ENCODE measurements at regions not wholly inside any gene's neighbourhood (a gene's known extent, or its start where the extent isn't known, plus 50 kb on each side); places are given as distances from the start of the nearest gene placed in this dataset.

DNA sequence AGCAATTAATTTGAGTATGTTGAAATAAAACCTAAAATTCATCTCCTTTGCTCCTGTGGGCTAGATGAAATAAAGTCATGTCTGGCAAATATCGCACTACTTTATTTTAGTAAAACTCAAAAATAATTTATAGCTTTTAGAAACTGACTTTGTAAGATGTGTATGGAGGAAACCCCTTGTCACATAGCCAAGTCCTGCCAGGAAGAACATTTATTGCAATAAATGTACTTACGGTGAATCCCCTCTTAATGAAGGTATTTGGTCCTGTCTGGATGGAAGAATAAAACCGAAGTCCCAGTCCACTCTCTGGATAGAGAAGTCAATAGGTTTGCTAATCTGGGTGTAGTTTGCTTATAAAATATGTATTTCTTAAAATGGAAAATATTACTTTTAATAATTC lies 1226.8 kb upstream of the MAP3K7 start:
- TF ChIP-seq, protein P1, sequence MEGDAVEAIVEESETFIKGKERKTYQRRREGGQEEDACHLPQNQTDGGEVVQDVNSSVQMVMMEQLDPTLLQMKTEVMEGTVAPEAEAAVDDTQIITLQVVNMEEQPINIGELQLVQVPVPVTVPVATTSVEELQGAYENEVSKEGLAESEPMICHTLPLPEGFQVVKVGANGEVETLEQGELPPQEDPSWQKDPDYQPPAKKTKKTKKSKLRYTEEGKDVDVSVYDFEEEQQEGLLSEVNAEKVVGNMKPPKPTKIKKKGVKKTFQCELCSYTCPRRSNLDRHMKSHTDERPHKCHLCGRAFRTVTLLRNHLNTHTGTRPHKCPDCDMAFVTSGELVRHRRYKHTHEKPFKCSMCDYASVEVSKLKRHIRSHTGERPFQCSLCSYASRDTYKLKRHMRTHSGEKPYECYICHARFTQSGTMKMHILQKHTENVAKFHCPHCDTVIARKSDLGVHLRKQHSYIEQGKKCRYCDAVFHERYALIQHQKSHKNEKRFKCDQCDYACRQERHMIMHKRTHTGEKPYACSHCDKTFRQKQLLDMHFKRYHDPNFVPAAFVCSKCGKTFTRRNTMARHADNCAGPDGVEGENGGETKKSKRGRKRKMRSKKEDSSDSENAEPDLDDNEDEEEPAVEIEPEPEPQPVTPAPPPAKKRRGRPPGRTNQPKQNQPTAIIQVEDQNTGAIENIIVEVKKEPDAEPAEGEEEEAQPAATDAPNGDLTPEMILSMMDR (conservative IDR thresholded peaks at IDR 0.05; ENCODE audit: low read depth, low read length), result no peak
- no peak for TF ChIP-seq EZH2 (IDR thresholded peaks at IDR 0.05; ENCODE audit: low read length, unreplicated experiment)

All from PC-3 (cell line).